ENCODE measurements at regions not wholly inside any gene's neighbourhood (a gene's known extent, or its start where the extent isn't known, plus 50 kb on each side); places are given as distances from the start of the nearest gene placed in this dataset.
"Not testable (repeated sequence)": the region's sequence is repeated elsewhere in the genome, so short reads cannot be mapped to it uniquely, and the experiment has no call there.

DNA sequence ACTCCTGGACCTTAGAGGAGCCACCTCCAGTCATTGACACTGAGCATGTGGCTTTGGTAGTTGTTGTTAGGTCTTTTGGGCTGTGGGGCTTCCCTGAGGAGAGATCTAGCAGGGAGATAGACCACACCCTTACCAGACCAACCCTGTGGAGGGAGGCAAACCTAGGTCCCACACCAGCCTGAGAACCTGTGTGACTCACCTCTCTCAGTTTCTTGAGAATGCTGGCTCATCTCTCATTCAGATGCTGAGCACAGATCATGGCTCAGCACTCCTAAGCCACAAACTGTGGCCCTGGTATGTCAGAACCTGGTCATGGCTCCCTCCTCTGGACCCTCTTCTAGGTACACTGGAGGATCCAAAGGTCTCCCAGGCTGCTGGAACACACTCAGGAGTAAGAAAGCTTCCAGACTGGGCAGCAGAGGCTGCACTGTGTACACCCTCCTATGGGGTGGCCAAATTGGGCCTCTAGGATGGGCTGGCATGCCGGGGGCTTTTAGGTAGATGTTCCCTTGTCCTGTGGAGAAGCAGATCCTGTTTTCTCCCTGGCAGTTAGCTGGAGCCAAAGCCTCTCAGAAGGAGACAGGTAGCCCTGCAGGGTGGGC, 1294.5 kb downstream of the KHDRBS2 start:
- TF ChIP-seq, protein P1, sequence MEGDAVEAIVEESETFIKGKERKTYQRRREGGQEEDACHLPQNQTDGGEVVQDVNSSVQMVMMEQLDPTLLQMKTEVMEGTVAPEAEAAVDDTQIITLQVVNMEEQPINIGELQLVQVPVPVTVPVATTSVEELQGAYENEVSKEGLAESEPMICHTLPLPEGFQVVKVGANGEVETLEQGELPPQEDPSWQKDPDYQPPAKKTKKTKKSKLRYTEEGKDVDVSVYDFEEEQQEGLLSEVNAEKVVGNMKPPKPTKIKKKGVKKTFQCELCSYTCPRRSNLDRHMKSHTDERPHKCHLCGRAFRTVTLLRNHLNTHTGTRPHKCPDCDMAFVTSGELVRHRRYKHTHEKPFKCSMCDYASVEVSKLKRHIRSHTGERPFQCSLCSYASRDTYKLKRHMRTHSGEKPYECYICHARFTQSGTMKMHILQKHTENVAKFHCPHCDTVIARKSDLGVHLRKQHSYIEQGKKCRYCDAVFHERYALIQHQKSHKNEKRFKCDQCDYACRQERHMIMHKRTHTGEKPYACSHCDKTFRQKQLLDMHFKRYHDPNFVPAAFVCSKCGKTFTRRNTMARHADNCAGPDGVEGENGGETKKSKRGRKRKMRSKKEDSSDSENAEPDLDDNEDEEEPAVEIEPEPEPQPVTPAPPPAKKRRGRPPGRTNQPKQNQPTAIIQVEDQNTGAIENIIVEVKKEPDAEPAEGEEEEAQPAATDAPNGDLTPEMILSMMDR (conservative IDR thresholded peaks at IDR 0.05), result no peak
- Mint-ChIP-seq H3K4me1 (no peaks in the 10 kb centered on the region), H3K27me3 (ENCODE audit: low read depth) (no peaks in the 10 kb centered on the region), H3K9me3 (peaks cover 10% of the 10 kb centered on the region), H3K4me3 (no peak overlapping the region), H3K36me3 (ENCODE audit: low read depth) (no peaks in the 10 kb centered on the region), H3K27ac (ENCODE audit: unreplicated experiment) (no peak overlapping the region)
- DNase-seq (ENCODE audit: low read depth, low spot score), result no peak

DNA sequence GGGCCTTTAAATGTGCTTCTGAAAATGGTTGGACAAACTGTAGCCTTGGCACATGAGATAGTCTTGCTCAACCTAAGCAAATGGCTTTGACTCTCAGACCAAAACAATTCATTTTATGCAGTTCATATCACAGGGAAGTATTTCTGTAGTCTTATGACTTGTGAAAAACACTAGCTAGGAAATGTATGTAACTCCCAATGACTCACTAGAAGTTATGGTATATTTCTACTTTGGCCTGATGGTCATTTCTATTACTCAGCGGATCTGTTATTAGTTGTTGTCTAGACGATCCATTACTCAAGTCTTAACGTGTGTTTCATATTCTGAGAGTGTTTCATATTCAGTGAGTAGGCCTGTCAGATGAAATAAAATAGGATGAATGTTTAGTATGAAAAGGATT, 1333.5 kb downstream of the KHDRBS2 start:
- H3K27ac Mint-ChIP-seq (ENCODE audit: unreplicated experiment), result no peak overlapping the region

DNA sequence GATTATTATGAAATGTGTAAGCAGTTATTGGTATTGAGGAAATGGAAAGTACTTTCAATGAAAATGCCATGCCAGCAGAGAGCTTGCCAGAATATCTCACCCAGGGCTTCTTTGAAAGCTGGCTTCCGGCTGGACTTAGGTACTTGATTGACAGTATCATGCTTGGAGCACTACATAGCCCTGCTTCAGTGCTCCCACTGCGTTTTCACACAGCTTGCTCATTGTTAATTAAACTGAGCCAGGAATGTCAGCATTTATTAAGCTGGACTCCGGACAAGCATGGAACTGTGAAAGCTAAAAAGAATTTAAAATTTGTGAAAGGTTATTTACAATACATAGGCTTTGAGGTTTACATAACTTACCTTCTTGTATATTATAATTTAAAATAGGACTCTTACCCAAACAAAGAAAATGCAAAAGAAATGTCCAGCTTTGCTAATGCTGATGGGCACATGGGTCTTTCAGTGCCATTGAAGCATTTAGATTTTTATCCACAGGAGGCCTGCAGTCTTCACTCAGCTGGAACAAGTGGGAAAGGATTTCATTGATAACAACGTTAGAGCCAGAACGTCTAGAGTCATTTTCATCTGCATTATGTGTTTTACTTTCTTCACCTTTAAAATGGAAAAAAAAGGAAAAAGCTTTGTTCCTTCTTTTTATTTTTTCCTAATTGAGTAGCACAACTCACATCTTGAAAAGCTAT, 1335.7 kb downstream of the KHDRBS2 start:
- H3K27me3 Mint-ChIP-seq (ENCODE audit: low read depth); H3K36me3 Mint-ChIP-seq (ENCODE audit: low read depth); H3K9me3 Mint-ChIP-seq; H3K4me3 Mint-ChIP-seq; H3K27ac Mint-ChIP-seq (ENCODE audit: unreplicated experiment): not testable (repeated sequence)
- peaks cover 30% of the 10 kb centered on the region for H3K4me1 Mint-ChIP-seq
- DNase-seq (ENCODE audit: low read depth, low spot score), result peak; percentile 3

More for the DNA sequence above, 1333.5 kb downstream of the KHDRBS2 start:
- H3K4me1 Mint-ChIP-seq, result peaks cover 28% of the 10 kb centered on the region
- H3K9me3 Mint-ChIP-seq, result no peaks in the 10 kb centered on the region
- no peaks in the 10 kb centered on the region for H3K27me3 Mint-ChIP-seq (ENCODE audit: low read depth)
- no peak overlapping the region for H3K4me3 Mint-ChIP-seq
- TF ChIP-seq, protein P1 (conservative IDR thresholded peaks at IDR 0.05), result no peak
- DNase-seq (ENCODE audit: low read depth, low spot score), result no peak
- no peaks in the 10 kb centered on the region for H3K36me3 Mint-ChIP-seq (ENCODE audit: low read depth)

DNA sequence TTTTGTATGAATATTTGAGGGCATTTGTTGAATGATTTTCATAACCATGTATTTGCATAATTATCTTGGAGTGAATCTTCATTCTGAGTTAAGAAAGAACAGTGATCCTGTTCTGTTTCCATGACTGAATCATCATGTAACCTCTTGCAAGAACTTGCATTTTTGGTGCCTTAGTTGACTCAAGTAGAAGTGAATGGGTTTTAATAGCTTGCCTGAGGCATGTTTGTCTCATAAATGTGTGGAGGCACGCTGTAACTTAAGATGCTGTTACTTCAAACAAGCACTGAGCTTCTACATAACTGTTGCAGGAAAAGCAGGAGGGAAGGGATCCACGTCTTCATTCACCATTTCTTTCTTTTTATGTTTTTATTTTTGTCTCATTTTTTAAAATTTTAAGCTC, 1338.6 kb downstream of the KHDRBS2 start:
- not testable (repeated sequence) for H3K36me3 Mint-ChIP-seq (ENCODE audit: low read depth); DNase-seq (ENCODE audit: low read depth, low spot score); H3K27ac Mint-ChIP-seq (ENCODE audit: unreplicated experiment); H3K4me3 Mint-ChIP-seq; H3K27me3 Mint-ChIP-seq (ENCODE audit: low read depth); H3K9me3 Mint-ChIP-seq
- H3K4me1 Mint-ChIP-seq, result peaks cover 30% of the 10 kb centered on the region

DNA sequence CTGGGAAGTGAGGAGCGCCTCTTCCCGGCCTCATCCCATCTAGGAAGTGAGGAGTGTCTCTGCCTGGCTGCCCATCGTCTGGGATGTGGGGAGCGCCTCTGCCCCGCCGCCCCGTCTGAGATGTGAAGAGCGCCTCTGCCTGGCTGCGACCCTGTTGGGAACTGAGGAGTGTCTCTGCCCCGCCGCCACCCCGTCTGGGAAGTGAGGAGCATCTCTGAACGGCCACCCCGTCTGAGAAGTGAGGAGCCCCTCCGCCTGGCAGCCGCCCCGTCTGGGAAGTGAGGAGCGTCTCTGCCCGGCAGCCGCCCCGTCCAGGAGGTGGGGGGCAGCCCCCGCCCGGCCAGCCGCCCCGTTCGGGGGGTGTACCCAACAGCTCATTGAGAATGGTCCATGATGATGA, 1341.2 kb downstream of the KHDRBS2 start:
- H3K27ac Mint-ChIP-seq (ENCODE audit: unreplicated experiment); H3K4me3 Mint-ChIP-seq; DNase-seq (ENCODE audit: low read depth, low spot score); H3K9me3 Mint-ChIP-seq; H3K27me3 Mint-ChIP-seq (ENCODE audit: low read depth); H3K36me3 Mint-ChIP-seq (ENCODE audit: low read depth): not testable (repeated sequence)
- peaks cover 17% of the 10 kb centered on the region for H3K4me1 Mint-ChIP-seq

DNA sequence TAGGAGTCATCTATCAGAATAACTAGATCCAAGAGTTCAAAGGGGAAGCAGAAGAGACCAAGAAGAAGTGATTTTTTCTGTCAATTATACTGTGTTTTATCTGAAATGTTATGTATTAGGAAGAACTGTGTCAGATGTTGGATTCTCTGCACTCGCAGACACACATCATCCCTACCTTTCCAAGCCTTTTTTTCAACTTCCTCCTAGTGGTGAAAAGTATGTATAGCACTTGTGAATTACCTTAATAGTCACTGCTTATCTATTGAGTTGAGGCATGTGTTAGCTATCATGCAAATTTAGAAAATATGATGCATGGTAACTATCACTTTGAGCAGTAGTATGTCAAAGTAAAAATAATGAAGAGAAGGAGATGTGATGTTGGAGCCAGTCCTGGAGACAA, 1350.1 kb downstream of the KHDRBS2 start:
- not testable (repeated sequence) for H3K36me3 Mint-ChIP-seq (ENCODE audit: low read depth); H3K4me3 Mint-ChIP-seq; H3K27me3 Mint-ChIP-seq (ENCODE audit: low read depth); DNase-seq (ENCODE audit: low read depth, low spot score); H3K27ac Mint-ChIP-seq (ENCODE audit: unreplicated experiment); H3K9me3 Mint-ChIP-seq; H3K4me1 Mint-ChIP-seq
- TF ChIP-seq, protein P1 (conservative IDR thresholded peaks at IDR 0.05), result peak; percentile 42

DNA sequence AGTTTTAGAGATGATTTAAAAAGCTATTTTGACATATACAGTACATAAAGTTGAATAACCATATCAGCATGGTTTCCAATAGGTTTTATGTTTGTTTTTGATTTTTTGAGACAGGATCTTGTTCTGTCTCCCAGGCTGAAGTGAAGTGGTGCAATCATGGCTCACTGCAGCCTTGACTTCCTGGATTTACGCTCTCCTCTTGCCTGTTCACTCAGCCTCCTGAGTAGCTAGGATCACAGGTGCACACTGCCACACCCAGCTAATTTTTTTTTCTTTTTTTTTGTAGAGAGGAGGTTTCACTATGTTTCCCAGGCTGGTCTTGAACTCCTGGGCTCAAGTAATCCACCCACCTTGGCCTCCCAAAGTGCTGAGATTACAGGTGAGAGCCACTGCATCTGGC, 1366.4 kb downstream of the KHDRBS2 start:
- not testable (repeated sequence) for H3K9me3 Mint-ChIP-seq; H3K4me1 Mint-ChIP-seq; H3K27ac Mint-ChIP-seq (ENCODE audit: unreplicated experiment)

DNA sequence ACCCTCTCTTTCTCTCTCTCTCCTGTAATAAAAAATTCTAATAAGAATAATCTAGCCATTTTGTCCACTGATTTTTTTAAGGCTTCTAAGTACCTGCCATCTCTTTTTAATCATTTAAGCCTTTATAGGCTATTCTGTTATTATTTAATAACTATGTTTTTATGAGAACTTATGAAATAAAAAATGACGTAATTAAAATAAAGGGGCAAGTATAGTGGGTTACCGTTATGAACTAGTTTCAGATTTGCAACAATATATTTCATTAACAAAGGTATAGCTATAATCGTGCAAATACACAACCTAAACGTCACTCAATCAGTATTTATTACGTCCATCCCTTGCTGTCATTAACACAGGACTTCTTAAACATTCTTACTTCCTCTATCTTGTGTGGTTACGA, 1382.2 kb downstream of the KHDRBS2 start:
- H3K27me3 Mint-ChIP-seq (ENCODE audit: low read depth); H3K4me3 Mint-ChIP-seq; H3K27ac Mint-ChIP-seq (ENCODE audit: unreplicated experiment); H3K36me3 Mint-ChIP-seq (ENCODE audit: low read depth); H3K4me1 Mint-ChIP-seq; H3K9me3 Mint-ChIP-seq; DNase-seq (ENCODE audit: low read depth, low spot score): not testable (repeated sequence)

More for the DNA sequence above, 1366.4 kb downstream of the KHDRBS2 start:
- not testable (repeated sequence) for H3K27me3 Mint-ChIP-seq (ENCODE audit: low read depth); H3K4me3 Mint-ChIP-seq; H3K36me3 Mint-ChIP-seq (ENCODE audit: low read depth); DNase-seq (ENCODE audit: low read depth, low spot score)

DNA sequence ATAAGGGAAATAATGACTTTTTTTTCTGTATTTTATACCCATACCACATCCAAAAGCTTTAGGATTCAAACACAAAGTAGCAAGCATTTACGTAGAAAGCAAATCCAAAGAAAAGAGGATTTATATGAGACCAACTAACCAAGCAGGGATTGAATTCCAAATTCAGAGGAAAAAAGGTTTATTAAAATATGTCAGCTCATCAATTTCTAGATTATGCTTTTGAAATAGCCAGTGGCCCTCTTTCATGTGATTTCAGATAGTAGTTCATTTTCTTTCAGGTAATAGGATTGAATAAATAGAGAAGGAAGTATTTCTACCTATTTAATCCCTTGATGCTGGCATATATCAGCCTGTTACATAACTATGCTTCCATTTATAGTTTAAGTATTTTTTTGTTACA, 1392.7 kb downstream of the KHDRBS2 start:
- H3K9me3 Mint-ChIP-seq; H3K27me3 Mint-ChIP-seq (ENCODE audit: low read depth); H3K4me3 Mint-ChIP-seq; H3K36me3 Mint-ChIP-seq (ENCODE audit: low read depth); H3K4me1 Mint-ChIP-seq; DNase-seq (ENCODE audit: low read depth, low spot score); H3K27ac Mint-ChIP-seq (ENCODE audit: unreplicated experiment): not testable (repeated sequence)

All from neural crest cell (in vitro differentiated cells).